ENCODE measurements at regions not wholly inside any gene's neighbourhood (a gene's known extent, or its start where the extent isn't known, plus 50 kb on each side); places are given as distances from the start of the nearest gene placed in this dataset.

- TF ChIP-seq CTCF (IDR thresholded peaks at IDR 0.05) (no peak), POLR2A (IDR thresholded peaks at IDR 0.05) (no peak)
Observed at GRCh38 chr10:123516291-123516690, 149.9 kb upstream of the GPR26 start.

Data from esophagus squamous epithelium (tissue), 4 donors.